Endothelial cell of umbilical vein (primary cell): ENCODE measurements at regions not wholly inside any gene's neighbourhood (a gene's known extent, or its start where the extent isn't known, plus 50 kb on each side); places are given as distances from the start of the nearest gene placed in this dataset.

Experiments used
- CTCF ChIP-seq, 2 donors: IDR thresholded peaks; 1 replicate in 1 of 2; 2 replicates in 1 of 2; pipeline ENCODE4 v1.5.1; 2011; ENCODE audit warnings: low read length in 2 of 2, mild to moderate bottlenecking in 2 of 2, moderate library complexity in 2 of 2, control low read depth in 1 of 2, inconsistent platforms in 1 of 2, low read depth in 1 of 2; ENCODE audit not compliant: insufficient read depth in 1 of 2; ENCODE audit errors: extremely low read depth in 1 of 2
- MAX ChIP-seq: IDR thresholded peaks from 2 replicates; pipeline ENCODE4 v1.6.1; 2011; ENCODE audit not compliant: insufficient read depth, insufficient read length

DNA sequence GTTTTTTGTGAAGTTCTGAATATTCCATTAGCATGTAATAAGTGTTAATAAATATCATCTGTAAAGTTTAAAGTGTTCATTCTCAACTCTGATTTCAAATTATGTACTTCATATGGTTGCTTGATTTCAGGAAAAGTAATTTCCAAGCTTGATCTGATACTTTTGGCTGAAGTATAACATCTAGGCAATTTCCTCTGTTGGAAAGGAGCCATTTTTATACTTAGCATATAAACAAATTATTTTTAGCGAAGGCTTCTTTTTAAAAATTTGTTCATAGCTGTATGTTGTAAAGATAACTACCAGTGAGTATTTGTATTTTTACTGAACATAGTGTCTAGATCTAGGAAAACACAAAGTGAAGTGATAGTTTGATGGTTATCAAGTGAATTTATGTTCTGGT, 153.4 kb upstream of the TMTC2 start:
- TF ChIP-seq CTCF (IDR thresholded peaks at IDR 0.05; ENCODE audit: extremely low read depth in 1 of 2, insufficient read depth in 1 of 2, low read depth in 1 of 2, low read length in 2 of 2) (no peak), MAX (no peak)
